ENCODE measurements at regions not wholly inside any gene's neighbourhood (a gene's known extent, or its start where the extent isn't known, plus 50 kb on each side); places are given as distances from the start of the nearest gene placed in this dataset.

DNA sequence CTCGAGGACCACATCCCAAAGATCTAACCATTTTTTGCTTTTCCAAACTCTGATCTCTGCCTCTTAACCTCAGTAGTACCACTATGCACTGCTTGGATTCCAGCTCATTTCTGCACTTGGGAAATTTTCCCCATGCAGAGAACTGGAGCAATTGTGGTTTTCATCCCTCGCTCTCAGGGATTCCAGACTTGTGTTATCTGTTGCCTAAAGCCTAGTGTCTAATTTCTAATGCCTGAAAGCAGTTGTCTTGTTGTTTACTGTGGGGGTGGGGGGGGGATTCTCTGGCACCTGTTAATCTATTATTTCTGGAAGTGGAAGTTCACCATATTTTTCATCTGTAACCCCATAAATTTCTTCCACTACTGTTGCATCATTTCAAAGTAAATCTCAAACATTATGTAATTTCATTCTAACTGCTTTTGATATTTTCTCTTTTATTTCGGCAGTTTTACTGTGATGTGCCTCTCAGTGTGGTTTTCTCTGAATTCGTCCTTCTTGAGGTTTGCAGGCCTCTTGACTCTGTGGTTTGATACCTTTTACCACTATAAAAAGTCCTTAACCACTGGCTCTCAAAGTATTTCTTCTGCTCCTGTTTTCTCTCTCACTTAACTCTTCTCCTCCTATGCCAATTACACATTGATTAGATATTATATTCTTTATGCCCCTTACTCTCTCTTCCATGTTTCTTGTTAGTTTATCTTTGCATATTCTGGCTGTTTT lies 205.6 kb upstream of the EOLA2 start:
- no peak for DNase-seq

- DNase-seq = no peak
These were observed 208.1 kb upstream of the EOLA2 start for GRCh38 chrX:150146271-150146896.

DNA sequence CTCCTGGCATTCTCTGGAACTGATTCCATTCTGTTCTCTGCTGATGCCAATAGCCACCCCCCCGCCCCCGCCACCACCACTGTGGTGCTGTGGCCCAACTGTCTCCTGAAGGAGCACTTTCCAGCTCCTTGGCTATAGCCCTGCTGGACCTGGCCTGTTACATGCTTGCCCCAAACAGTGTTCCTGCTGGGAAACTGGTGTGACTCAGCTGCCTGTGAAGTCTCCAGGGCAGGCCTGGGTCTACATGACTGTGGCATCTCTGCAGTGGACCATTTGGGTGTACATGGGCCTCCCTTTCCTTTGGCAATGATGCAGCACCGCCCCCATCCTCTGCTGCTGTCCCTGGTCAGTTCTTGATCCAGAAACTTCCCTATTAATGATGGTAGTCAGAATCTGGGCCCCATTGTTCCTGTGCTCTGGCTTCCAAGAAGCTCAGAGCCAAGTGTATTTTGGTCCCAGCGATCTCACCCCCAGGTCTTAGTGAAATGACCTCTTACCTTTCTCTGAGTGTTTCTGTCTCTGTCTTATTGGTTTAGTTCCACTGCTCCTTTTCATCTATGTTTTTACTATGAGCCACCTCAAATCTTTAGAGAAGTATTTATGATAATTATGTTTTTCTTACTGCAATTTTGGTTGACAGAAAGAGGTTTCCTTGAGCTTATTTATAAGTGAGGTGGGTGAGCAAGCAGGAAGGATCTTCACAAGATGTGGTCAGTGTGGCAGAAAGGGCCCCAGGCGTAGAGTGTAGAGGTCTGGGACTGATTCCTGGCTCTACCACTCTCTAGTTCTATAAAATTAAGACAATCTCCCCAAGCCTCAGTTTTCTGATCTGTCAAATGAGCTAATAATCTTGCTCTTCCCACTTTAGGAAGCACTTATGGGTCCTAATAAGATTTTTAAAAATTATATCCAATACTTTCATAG lies 210.7 kb upstream of the EOLA2 start:
- DNase-seq = no peak

DNA sequence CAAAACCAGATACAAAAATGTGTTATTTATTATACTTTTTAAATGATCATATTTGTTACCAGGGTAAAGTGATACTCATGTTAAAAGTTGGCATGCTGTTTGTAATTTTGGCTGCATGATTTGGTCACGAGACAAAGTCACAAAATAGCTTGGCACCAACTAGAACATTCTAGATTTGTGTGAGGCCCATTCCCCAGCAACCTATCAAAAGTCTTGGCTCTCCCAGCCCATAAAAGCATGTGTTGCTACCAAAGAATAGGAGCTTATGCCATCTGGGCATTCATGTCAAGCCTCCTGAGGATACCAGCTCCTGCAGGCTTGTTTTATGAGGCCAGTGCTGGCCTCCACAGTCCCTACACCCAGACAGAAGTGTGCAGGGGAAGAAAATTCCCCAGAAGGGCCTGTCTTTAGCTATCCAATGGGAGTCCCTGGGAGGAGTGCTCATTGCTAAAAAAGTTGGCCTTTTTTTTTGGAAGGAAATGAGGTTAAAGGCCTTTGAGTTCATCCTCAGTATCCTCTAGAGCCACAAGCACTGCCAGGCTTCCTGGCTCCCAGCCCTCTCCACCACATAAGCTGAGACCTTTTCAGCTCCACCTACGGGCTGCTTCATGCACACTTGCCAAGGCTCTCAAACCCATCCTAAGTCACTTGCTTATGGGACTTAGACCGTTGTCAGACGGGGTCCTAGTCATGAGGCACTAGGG lies 211.9 kb upstream of the EOLA2 start:
- DNase-seq = no peak

DNA sequence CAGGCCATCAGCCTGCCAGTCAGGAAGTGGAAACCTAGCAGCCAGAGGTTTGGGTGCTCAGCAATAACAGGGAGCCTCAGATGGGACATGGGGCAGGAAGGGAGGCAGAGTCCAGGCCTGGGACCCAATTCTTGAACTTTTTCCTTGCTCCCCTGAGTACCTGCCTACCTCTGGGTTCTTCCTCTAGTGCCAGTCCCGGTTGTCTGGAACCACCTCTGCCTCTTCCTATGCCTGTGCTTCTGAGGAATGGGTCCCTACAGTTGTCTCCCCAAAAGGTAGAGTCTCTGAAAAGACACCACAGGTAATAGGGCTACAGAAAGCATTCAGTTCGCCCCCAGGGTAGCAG lies 212.4 kb upstream of the MAMLD1 start:
- DNase-seq = no peak

DNA sequence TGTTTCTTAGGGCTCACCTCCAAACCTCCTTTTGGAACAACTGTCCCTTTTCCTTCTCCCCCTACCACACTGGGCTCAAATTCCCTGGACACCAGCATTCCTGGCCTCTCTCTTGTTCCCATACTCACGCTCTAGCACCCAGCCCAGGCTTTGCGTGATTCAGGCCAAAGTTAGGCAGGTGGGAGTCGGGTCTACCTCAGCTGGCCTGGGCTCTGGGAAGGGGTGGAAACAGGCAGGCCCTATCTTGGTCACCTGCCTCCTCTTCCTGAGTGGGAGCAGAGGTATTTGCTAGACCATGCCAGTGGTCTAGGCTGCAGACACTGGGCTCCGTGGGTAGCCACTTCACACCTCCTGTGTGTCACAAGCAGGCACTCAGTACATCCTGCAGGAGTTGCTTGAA lies 211.1 kb upstream of the MAMLD1 start:
- no peak for DNase-seq

- DNase-seq = no peak
These were observed 210.6 kb upstream of the MAMLD1 start for GRCh38 chrX:150152546-150152945.

- DNase-seq = no peak
These were observed 207.6 kb upstream of the MAMLD1 start for GRCh38 chrX:150155436-150156035.

- no peak for DNase-seq
These were observed 206.5 kb upstream of the MAMLD1 start for GRCh38 chrX:150156615-150157014.

- DNase-seq = no peak
These were observed 205.8 kb upstream of the MAMLD1 start for GRCh38 chrX:150157291-150157690.

- DNase-seq = no peak
These were observed 204.4 kb upstream of the MAMLD1 start for GRCh38 chrX:150158554-150159332.

- DNase-seq = no peak
These were observed 203.6 kb upstream of the MAMLD1 start for GRCh38 chrX:150159537-150159936.

DNA sequence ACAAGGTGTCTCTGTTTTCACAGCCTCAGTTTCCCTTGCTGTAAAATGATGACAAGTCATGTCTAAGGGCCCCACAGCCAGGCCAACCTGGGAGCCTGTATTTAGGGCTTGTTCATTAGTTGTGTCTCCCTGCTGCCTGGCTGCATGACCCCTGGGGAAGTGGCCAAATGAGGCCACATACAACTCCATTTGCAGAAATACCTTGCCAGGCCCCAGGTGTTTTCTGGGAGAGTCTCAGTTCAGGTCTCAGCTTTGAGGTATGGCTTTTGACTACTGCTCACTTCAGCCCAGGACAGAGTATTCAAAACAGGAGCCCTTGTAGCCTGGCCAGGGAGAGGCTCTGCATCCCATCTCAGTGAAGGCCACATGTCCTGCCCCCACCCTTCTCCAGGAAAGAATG lies 202.5 kb upstream of the MAMLD1 start:
- no peak for DNase-seq

DNA sequence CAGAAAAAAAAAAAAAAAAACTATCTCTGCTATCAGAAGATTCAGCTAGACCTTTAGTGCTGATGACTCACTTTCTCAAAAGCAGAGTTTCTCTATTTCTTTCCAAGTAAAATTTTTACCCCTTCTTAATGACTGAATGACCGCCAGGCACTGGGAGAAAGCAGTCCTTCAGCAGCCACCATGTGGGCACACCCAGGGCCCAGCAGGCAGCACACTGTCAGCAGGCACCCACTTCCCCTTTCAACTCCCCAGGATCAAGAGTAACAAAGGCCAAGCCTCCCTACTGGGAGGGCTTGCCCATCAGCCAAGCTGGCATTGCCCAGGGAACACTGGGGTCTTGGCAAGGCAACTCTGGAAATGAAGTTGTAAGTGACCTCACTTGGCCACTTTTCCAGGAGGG lies 201.9 kb upstream of the MAMLD1 start:
- no peak for DNase-seq

DNA sequence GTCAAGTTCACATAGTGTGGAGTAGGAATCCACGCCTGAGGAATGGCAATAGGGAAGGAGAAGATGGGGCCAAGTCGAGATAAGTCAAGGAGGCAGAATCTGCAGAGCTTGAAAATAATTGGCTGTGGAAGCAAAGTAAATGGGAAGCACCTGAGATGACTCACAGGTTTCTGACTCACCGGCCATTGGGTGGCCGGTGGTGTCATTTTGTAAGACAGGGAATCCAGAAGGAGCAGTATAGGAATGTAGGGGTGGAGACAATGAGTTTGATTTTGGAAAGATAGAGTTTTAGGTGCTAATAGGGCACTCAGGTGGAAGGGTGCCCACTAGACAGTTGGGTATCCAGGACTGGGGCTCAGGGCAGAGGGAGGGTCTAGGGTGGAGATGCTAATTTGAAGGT lies 201.0 kb upstream of the MAMLD1 start:
- no peak for DNase-seq

GRCh38 chrX:150163221-150163930 lies 199.7 kb upstream of the MAMLD1 start:
- DNase-seq = no peak

GRCh38 chrX:150163956-150164726 lies 199.0 kb upstream of the MAMLD1 start:
- DNase-seq = no peak

DNA sequence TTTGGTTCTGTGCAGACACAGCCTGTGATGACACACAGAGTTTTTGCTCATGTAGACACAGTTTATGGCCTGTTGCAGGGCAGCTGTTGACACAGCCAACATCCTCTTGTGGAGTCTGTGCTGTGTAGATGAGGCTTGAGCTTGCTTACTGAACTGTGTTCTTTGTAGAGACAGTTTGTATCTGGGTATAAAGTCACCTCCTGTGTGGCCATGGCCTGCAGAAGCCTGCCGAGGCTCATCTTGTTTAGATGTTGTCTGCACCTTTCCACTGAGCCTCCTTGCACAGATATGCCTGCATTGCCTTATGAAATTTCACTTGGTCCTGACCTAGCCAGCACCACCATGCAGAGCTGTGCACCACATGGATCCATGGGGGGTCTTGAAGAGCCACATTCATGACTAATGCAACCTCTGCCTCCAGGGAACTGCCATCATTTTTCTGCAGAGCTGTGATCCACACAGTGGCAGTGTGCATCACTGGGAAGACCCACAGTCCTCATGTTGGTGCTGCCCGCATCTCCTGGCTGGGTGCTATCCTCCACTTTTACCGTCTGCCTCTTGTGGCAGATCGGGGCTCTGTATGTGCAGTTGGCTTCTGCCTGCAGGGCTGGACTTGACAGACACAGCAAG lies 198.0 kb upstream of the MAMLD1 start:
- no peak for DNase-seq

DNA sequence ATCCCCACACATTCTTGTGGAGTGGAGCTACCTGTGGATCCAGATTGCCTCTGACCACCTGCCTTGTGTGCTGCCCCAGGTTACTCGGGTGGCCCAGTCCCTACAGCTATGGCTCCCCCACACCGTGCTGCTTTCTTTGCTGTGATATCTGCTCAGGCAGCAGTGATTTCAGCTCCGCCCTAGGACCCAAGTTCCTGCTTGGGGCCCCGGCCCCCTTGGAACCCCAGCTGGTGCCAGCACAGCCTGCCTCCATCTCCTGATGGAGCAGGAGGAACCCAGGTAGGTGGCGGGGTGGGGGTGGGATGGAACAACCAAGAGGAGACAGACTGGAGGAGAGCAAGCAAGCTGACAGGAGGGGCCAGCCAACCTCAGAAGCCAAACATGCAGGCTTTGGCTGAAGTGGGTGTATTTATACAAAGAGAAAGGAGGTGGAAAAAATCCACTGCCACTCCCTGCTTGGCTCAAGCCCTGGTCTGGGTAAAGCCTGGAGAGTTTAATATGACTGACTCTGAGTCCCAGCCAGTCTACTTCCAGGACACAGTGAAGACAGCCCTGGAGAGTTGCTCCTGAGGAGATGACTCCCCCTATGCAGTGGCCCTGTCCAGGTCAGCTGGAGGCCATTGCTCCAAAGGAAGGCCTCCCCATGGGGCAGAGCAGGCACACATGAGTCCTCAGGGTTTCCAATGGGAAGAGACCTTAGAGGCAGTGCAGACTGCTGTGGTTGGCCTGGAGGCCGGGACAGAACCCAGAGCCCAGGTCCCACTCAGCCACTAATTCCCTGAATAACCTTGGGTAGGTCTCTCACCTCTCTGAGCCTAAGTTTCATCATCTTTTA lies 197.1 kb upstream of the MAMLD1 start:
- no peak for DNase-seq
